ENCODE measurements at regions not wholly inside any gene's neighbourhood (a gene's known extent, or its start where the extent isn't known, plus 50 kb on each side); places are given as distances from the start of the nearest gene placed in this dataset.
"Not testable (repeated sequence)": the region's sequence is repeated elsewhere in the genome, so short reads cannot be mapped to it uniquely, and the experiment has no call there.

- peak; percentile 83 for DNase-seq
Observed at GRCh38 chr20:53763707-53764414, 170.2 kb upstream of the ZNF217 start.

GRCh38 chr20:53762423-53762798 lies 168.8 kb upstream of the ZNF217 start:
- DNase-seq, result not testable (repeated sequence)

- DNase-seq, result no peak
Observed at GRCh38 chr20:53760025-53760441, 166.4 kb upstream of the ZNF217 start.

- no peak for DNase-seq
Observed at GRCh38 chr20:53757472-53757913, 163.9 kb upstream of the ZNF217 start.

GRCh38 chr20:53755733-53756531 lies 162.3 kb upstream of the ZNF217 start:
- no peak for DNase-seq

- DNase-seq, result no peak
Observed at GRCh38 chr20:53753880-53754459, 160.3 kb upstream of the ZNF217 start.

- DNase-seq, result no peak
Observed at GRCh38 chr20:53752971-53753879, 159.6 kb upstream of the ZNF217 start.

GRCh38 chr20:53752583-53752970 lies 158.9 kb upstream of the ZNF217 start:
- DNase-seq, result no peak

- no peak for DNase-seq
Observed at GRCh38 chr20:53751620-53752318, 158.1 kb upstream of the ZNF217 start.

- peak; percentile 72 for DNase-seq
Observed at GRCh38 chr20:53750827-53751619, 157.4 kb upstream of the ZNF217 start.

GRCh38 chr20:53749499-53749898 lies 155.9 kb upstream of the ZNF217 start:
- no peak for DNase-seq

GRCh38 chr20:53748821-53749421 lies 155.3 kb upstream of the ZNF217 start:
- no peak for DNase-seq

- no peak for DNase-seq
Observed at GRCh38 chr20:53748176-53748575, 154.5 kb upstream of the ZNF217 start.

- no peak for DNase-seq
Observed at GRCh38 chr20:53743607-53744260, 150.1 kb upstream of the ZNF217 start.

- no peak for DNase-seq
Observed at GRCh38 chr20:53742685-53743081, 149.0 kb upstream of the ZNF217 start.

GRCh38 chr20:53741726-53742028 lies 148.0 kb upstream of the ZNF217 start:
- no peak for DNase-seq

GRCh38 chr20:53739799-53740785 lies 146.5 kb upstream of the ZNF217 start:
- peak; percentile 52 for DNase-seq

- no peak for DNase-seq
Observed at GRCh38 chr20:53738945-53739798, 145.5 kb upstream of the ZNF217 start.

Measured in eye (tissue), 1 donor.